PFSK-1 (cell line): ENCODE measurements at regions not wholly inside any gene's neighbourhood (a gene's known extent, or its start where the extent isn't known, plus 50 kb on each side); places are given as distances from the start of the nearest gene placed in this dataset.

Experiments
- FOXP2 ChIP-seq: optimal IDR thresholded peaks from 2 replicates; pipeline ENCODE3; 2011; ENCODE audit warnings: borderline replicate concordance, control low read depth, inconsistent platforms; ENCODE audit not compliant: insufficient read depth; ENCODE audit errors: extremely low read length, extremely low read depth
- POLR2AphosphoS5 ChIP-seq: IDR thresholded peaks from 2 replicates; pipeline ENCODE4 v1.6.1; 2012; ENCODE audit warnings: low read depth, mild to moderate bottlenecking, control low read depth, low read length, moderate library complexity
- SIN3A ChIP-seq: IDR thresholded peaks from 2 replicates; pipeline ENCODE4 v1.6.1; 2012; ENCODE audit warnings: mild to moderate bottlenecking, low read length, moderate library complexity, borderline replicate concordance; ENCODE audit not compliant: insufficient read depth
- TAF1 ChIP-seq: IDR thresholded peaks from 2 replicates; pipeline ENCODE4 v1.6.1; 2012; ENCODE audit warnings: low read length, control low read depth, borderline replicate concordance; ENCODE audit not compliant: insufficient read depth
- TF ChIP-seq, protein P1 (sequence below), 2 experiments: IDR thresholded peaks; 2 replicates each; pipeline versions ENCODE4 v1.6.1 to v1.8.0; 2011 to 2012; ENCODE audit warnings: low read depth in 2 of 2, low read length in 2 of 2, control low read depth in 1 of 2, inconsistent platforms in 1 of 2, mild to moderate bottlenecking in 1 of 2, moderate library complexity in 1 of 2; ENCODE audit not compliant: insufficient read depth in 1 of 2

DNA sequence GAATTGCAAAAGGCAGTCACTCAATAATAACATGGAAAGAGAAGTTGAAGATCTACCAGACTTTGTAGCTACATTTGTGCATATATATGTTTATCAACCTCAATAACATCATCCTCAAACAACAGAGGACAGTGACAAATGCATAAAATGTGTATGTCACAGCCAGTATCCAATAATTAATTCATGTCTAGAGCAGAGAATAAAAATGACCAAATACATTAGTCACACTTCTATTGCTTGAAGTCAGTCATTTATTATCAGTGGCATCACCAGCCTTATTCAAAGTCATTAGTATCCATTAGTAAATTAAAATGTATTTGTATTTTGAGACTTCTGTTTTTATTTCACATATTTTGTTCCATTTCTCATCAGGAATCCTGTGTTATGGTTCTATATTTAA, 852.8 kb downstream of the XPNPEP1 start:
- TF ChIP-seq POLR2AphosphoS5 (no peak), SIN3A (no peak), TAF1 (no peak), FOXP2 (no peak)
- TF ChIP-seq, protein P1, sequence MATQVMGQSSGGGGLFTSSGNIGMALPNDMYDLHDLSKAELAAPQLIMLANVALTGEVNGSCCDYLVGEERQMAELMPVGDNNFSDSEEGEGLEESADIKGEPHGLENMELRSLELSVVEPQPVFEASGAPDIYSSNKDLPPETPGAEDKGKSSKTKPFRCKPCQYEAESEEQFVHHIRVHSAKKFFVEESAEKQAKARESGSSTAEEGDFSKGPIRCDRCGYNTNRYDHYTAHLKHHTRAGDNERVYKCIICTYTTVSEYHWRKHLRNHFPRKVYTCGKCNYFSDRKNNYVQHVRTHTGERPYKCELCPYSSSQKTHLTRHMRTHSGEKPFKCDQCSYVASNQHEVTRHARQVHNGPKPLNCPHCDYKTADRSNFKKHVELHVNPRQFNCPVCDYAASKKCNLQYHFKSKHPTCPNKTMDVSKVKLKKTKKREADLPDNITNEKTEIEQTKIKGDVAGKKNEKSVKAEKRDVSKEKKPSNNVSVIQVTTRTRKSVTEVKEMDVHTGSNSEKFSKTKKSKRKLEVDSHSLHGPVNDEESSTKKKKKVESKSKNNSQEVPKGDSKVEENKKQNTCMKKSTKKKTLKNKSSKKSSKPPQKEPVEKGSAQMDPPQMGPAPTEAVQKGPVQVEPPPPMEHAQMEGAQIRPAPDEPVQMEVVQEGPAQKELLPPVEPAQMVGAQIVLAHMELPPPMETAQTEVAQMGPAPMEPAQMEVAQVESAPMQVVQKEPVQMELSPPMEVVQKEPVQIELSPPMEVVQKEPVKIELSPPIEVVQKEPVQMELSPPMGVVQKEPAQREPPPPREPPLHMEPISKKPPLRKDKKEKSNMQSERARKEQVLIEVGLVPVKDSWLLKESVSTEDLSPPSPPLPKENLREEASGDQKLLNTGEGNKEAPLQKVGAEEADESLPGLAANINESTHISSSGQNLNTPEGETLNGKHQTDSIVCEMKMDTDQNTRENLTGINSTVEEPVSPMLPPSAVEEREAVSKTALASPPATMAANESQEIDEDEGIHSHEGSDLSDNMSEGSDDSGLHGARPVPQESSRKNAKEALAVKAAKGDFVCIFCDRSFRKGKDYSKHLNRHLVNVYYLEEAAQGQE (IDR thresholded peaks at IDR 0.05; ENCODE audit: insufficient read depth in 1 of 2, low read depth in 2 of 2, low read length in 2 of 2) = no peak
